NCI-H524 treated with DMSO at 0.1 percent for 48 hours (cell line): ENCODE measurements at regions not wholly inside any gene's neighbourhood (a gene's known extent, or its start where the extent isn't known, plus 50 kb on each side); places are given as distances from the start of the nearest gene placed in this dataset.
A peak's percentile ranks its signal among the peaks of the same experiment; 100 is the strongest.
"Not testable (repeated sequence)": the region's sequence is repeated elsewhere in the genome, so short reads cannot be mapped to it uniquely, and the experiment has no call there.

Source experiments
- DNase-seq: peaks from one replicate; lab custom pipeline; 2025; lab: John Stamatoyannopoulos, UW

DNA sequence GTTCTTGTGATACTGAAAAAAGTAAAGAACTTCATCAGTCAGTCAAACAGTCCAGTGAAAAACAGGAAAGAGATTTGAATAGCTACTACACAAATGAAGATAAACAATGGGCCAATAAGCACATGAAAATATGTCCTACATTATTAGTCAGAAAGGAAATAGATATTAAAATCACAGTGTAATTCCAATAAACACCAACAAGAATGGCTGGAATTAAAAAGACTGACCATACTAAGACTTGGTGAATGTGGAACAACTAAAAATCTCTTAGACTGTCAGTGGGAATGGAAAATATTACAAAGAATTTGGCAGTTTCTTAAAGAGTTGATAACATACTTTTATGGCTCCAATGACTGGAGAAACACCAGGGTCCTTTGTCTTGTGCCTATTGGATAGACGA is 241.8 kb upstream of the USP24 start:
- no peak for DNase-seq

- DNase-seq, result no peak
Measured at GRCh38 chr1:55448261-55448660, 233.1 kb upstream of the USP24 start.

DNA sequence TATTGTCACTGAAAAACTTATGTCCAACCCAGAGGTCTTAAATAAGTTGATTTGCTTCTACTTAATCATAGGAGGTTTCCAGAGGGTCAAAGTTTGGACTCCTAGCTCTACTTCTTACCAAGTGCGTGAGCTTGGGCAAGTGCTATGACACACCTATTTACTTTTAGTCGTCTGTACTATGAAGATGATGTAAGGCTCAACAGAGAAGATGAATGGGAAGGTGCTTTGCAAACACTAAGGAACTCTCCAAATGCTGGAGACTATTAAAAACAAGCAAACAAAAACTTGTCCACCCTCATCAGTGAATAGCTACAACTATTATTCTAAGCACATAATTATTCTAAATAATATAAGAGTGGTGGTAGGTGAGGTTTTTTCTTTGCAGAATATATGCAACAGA is 232.3 kb upstream of the USP24 start:
- DNase-seq, result no peak

DNA sequence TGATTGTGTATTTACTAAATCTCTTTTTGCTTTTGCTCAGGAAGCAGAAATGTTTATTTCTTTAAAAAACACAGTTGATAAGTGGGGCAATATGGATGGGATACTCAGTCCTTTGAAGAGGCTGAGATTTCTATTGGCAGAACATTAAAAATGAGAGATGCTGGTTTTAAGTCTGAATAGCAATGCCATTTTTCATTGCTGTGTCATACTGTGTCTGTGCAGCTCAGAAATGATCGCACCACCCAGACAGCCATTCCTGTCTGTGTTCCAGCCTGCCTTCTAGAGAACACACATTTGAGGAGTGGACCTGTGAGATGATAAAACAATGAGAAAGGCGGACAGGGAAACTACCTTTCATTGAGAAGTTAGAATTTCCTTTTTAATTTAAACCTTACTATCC is 231.2 kb upstream of the USP24 start:
- no peak for DNase-seq

GRCh38 chr1:55445416-55445815 is 230.3 kb upstream of the USP24 start:
- no peak for DNase-seq

DNA sequence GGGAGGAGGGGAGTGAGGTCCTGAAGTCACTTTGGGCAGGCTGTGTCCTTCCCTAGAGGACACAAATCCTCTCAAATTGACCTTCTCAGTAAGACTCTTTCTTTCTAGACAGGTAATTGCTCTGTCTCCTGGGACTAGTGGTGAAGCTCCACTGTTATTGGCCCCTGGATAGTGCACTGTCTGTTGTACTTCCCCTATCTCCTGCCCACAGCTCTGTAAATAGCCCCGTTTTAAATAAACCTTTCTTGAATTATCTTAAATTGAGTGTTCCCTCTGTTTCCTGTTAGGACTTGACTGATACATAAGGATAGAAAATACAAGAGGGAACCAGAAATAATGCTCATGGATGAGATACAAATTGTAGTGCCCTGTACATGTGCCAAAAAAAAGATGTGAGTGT is 229.5 kb upstream of the USP24 start:
- DNase-seq, result no peak

DNA sequence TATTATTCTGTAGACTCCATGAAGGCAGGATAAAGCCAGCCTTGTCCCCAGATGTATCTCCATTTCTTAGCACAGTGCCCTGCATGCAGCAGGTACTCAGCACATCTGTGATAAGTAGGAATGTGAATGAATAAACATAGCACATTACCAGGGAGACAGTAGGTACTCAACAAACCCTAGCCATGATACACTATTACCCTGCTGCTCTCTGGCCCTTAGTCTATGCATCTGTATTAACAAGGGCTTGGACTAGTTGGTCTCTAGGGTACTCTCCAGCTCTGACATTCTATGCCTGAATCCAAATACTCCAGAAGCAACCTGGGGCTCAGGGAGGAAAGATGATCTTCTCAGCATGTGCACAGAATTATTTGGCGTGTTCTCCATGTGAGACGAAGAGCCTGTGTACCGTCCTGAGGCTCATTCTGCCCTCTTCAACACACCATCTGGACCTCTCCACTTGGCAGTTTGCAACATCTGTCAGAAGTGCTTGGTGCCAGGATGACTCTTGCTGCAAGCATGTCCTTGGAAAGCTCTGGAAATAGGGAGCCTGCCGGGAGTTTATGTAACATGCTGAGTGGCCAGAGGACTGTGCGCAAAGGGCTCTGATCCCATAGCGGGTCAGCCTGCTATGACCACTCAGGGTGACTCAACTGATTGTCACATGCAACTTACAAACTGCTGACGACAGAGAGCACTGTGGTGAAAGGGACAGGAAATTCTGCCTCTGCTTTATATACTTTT is 228.2 kb upstream of the USP24 start:
- peak; percentile 90 for DNase-seq

DNA sequence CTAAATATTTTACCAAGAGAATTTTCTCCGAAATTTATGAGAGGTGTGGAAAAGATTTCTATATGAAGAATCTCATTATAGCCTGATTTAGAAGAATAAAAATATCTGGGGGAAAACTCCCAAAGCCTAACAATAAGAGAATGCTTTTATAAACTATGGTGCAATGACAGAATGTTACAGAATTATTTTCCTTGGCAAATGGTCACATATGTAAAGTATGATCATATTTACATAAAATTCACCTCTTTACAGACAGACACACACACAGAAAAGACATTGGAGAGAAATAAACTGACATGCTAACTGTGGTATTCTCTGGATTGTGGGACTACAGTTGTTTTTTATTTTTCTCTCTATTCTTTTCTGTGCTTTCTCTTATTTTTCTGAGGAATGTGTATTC is 226.3 kb upstream of the USP24 start:
- no peak for DNase-seq

DNA sequence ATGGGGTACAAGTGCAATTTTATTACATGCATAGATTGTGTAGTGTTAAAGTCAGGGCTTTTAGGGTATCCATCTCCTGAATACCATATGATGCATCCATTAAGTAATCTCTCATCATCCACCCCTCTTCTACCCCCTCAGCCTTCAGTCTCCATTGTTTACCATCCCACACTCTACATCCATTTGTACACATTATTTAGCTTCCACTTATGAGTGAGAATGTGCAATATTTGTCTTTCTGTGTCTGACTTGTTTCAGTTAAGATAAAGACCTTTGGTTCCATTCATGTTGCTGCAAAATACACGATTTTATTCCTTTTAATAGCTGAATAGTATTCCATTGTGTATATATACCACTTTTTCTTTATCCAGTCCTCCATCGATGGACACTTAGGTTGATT is 222.5 kb upstream of the USP24 start:
- no peak for DNase-seq

- DNase-seq, result not testable (repeated sequence)
Measured at GRCh38 chr1:55430720-55431119, 215.6 kb upstream of the USP24 start.

- not testable (repeated sequence) for DNase-seq
Measured at GRCh38 chr1:55430206-55430605, 215.0 kb upstream of the USP24 start.

DNA sequence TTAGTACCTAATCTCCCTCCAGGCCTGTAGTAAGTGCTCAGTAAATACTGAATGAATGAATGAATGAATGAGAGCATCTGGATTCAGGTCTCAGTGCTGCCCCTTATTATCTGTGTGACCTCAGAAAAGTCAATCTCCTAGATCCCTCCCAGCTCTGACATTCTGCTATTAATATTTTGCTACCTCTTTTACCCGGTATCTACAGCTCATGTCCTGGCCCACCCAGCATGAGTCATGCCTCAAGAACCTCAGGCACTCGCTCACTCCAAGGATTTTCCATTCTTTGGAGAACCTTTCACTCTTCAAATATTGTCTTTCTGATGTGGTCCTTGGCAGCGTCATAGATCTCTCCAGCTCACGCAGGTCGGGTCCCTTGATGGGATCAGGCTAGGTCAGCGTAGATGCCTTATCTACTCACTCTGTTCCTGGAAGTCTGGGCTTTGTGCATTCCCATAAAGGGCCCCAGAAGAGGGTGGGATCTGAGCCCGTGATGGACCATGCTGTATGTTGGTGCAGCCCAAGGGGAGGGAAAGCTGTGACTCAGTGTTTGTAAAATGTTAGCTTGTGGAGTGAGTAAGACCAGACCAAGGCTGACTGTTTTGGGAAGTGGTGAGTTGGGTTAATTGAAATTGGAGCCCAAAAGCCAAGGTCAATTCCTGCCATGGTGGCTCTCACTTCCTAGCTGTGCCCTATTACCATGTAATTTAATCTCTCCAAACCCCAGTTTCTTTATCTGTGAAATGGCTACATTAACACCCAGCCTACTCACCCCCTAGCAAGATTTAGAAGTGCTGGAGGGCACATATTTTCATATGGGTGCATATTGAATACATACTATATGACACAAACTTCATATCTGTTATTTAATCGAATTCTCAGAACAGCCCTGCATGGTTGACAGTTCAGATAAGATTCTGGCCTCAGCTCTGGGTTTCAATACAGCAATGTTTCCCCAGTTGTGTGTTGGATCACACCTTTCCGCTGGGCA is 214.1 kb upstream of the USP24 start:
- DNase-seq, result no peak

DNA sequence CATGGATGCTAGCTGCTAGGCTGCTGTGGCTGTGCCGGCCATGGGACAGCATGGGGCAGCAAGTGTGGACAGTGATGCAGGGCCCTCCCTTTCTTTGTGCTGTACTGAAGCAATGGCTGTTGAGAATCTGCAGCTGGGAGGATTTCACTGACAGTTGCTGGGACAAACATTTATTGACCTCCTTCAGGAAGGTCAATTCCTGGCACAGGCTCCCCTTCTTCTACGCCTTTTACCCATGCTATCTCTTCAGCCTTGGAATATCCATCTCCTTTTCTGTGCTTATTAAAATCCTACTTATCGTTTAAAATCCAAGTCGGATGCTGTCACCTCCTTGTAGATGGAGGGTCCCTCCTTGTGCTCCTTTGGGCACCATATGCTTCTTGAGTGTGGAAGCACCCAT is 213.1 kb upstream of the USP24 start:
- no peak for DNase-seq

GRCh38 chr1:55427606-55428005 is 212.4 kb upstream of the USP24 start:
- no peak for DNase-seq

GRCh38 chr1:55426619-55427018 is 211.5 kb upstream of the USP24 start:
- DNase-seq, result no peak

DNA sequence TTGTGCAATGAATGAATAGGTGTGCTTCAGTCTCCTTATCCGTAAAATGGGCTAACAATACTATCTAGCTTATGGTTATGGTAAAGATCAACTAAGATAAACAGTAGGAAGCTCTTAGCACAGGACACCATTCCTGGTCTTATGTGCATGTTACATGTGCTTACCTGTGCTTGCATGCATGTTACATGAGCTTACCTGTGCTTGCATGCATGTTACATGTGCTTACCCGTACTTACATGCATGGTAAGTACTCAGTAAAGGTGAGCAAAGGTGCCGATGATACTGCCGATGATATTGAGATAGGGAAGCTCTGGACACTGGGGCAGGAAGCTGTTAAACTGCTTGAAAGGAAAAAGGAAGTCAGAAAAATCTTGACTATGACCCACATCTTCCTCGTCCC is 211.0 kb upstream of the USP24 start:
- DNase-seq, result no peak

- no peak for DNase-seq
Measured at GRCh38 chr1:55425310-55425930, 210.3 kb upstream of the USP24 start.

- no peak for DNase-seq
Measured at GRCh38 chr1:55423376-55423775, 208.2 kb upstream of the USP24 start.

- no peak for DNase-seq
Measured at GRCh38 chr1:55420929-55421716, 206.0 kb upstream of the USP24 start.

DNA sequence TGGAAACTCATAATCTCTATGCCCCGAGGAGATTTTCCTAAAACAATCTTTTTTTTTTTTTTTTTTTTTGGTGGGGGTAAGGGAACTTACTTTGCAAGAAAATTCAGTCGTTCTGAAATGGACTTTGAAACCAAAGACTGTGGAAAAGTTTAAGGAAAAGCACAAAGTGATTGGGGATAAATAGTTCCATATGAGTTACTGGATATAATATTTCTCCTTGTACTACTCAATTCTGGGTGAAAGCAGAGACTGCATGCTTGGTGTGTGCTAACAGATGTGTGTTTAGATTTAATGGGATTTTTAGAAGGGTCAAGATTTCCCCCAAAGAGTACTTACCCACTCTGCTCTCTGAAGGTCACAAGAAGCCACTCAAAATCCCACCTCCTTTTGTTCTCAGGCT is 204.9 kb upstream of the USP24 start:
- peak; percentile 6 for DNase-seq

DNA sequence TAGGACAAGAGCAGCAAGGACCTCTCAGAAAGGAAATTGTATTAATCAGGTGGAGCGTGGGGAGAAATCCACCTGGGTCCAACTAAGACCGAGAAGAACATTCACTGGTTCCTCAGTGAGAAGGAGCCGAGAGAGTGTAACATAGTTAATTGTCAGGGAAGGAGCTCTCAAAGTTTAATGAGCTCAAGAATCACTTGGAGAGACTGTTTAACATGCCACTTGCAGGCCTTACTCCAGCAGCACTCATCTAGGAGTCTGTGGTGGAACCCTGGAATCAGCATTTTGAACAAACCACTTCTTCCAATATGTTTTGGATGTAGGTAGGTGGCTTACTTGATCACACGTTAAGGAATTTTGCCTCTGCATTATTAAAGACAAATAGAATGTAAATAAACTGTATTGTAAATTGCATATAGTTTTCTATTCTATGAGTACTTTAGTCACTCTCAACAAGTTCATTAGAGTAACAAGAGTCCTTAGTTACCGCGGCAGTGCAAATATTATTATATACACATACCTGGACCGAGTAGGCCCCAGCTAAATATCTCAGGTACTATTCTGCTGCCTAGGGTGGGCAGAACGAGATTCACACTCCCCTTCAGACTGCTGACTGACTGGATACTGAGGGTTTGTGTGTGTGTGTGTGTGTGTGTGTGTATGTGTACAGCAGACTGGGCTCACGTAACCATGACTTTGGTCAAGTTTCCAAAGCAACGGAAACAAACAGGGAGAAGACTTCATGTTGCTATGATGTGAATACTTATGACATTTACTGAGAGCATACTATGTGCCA is 203.2 kb upstream of the USP24 start:
- no peak for DNase-seq
